ENCODE measurements at regions not wholly inside any gene's neighbourhood (a gene's known extent, or its start where the extent isn't known, plus 50 kb on each side); places are given as distances from the start of the nearest gene placed in this dataset.

DNA sequence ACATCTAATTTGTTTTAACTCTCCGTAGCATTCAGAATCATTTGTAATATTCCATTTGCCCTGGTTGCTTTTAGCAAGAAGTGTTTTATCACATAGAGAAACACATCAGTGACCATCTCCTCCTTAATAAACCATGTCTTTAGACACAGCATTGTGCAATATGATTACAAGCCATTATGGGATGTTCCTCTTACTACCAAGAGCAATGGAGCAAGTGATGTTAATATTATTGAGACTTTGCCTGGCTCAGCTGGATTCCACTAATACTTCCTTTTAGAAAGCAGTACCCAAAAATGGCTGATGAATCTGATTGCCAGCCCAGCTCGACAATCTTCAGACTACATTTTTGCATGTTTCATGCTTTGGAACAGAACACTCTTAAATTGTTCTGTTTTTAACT, 364.2 kb downstream of the OSTF1 start (continued):
- TF ChIP-seq YY1 (IDR thresholded peaks at IDR 0.05; ENCODE audit: extremely low read depth, insufficient replicate concordance, low read depth, low read length) (no peak), TCF7L2 (IDR thresholded peaks at IDR 0.05; ENCODE audit: borderline replicate concordance, extremely low read depth, insufficient read depth, insufficient read length) (no peak), JUND (IDR thresholded peaks at IDR 0.05) (no peak), CBX3 (IDR thresholded peaks at IDR 0.05; ENCODE audit: low read depth) (no peak)

DNA sequence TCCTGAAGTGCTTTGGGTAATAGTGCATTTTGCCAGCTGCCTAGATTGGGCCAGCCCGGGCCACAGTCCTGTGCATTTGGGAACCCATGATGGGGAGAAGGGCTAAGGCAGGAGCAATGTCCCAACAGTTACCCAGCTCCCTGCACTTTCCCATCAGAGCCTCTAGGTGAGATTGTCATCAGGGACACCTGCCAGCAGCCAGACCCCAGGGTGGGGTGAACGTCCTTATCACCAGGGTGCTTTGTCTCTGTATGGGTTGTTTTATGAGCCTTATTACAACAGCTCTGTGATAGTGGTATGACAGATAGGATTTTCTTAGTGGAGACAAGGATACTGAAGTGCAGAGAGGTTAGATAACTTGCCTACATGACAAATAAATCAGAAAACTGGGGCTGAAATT, 365.7 kb downstream of the OSTF1 start:
- ChIA-PET CTCF (no interaction called here), POLR2A (no interaction called here), RAD21 (ENCODE audit: low non-redundant PET in 1 of 2, low total read pairs in 2 of 2, uncharacterized antibody in 2 of 2, unreplicated experiment in 2 of 2) (no interaction called here)
- no peaks in the 10 kb centered on the region for H3K9me2 ChIP-seq (ENCODE audit: insufficient read depth)
- H3K4me3 ChIP-seq (replicated peaks in 1 of 2; ENCODE audit: low read depth in 1 of 2, low read length in 2 of 2), result no peak overlapping the region
- H3K9ac ChIP-seq (ENCODE audit: low read length), result no peak overlapping the region
- no peak for ATAC-seq
- intact Hi-C loops (cut with micrococcal nuclease), result loop anchor here (10.0 kb wide), 1 partner anchor 61 kb away; no protein-coding TSS in a partner anchor
- no peak overlapping the region for H2AFZ ChIP-seq (ENCODE audit: low read depth, low read length, poor library complexity, severe bottlenecking)
- no peaks in the 10 kb centered on the region for H4K20me1 ChIP-seq (ENCODE audit: insufficient read depth)
- no peaks in the 10 kb centered on the region for H3K4me1 ChIP-seq (ENCODE audit: control insufficient read depth in 1 of 2, insufficient read depth in 2 of 2, low read length in 2 of 2)
- TF ChIP-seq, protein P1, sequence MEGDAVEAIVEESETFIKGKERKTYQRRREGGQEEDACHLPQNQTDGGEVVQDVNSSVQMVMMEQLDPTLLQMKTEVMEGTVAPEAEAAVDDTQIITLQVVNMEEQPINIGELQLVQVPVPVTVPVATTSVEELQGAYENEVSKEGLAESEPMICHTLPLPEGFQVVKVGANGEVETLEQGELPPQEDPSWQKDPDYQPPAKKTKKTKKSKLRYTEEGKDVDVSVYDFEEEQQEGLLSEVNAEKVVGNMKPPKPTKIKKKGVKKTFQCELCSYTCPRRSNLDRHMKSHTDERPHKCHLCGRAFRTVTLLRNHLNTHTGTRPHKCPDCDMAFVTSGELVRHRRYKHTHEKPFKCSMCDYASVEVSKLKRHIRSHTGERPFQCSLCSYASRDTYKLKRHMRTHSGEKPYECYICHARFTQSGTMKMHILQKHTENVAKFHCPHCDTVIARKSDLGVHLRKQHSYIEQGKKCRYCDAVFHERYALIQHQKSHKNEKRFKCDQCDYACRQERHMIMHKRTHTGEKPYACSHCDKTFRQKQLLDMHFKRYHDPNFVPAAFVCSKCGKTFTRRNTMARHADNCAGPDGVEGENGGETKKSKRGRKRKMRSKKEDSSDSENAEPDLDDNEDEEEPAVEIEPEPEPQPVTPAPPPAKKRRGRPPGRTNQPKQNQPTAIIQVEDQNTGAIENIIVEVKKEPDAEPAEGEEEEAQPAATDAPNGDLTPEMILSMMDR (IDR thresholded peaks at IDR 0.05 in 2 of 3, conservative IDR thresholded peaks at IDR 0.05 in 1 of 3; ENCODE audit: borderline replicate concordance in 1 of 3, insufficient read depth in 1 of 3, low read depth in 2 of 3, low read length in 2 of 3), result no peak
- TF ChIP-seq SP1 (IDR thresholded peaks at IDR 0.05; ENCODE audit: low read depth) (no peak), SRF (IDR thresholded peaks at IDR 0.05; ENCODE audit: low read depth) (no peak), CBX3 (IDR thresholded peaks at IDR 0.05; ENCODE audit: low read depth) (no peak), ELF1 (IDR thresholded peaks at IDR 0.05; ENCODE audit: borderline replicate concordance, low read depth) (no peak), RAD21 (IDR thresholded peaks at IDR 0.05; ENCODE audit: low read depth) (no peak), JUND (IDR thresholded peaks at IDR 0.05) (no peak), ZFX (IDR thresholded peaks at IDR 0.05) (no peak), YY1 (IDR thresholded peaks at IDR 0.05; ENCODE audit: extremely low read depth, insufficient replicate concordance, low read depth, low read length) (no peak), EZH2phosphoT487 (IDR thresholded peaks at IDR 0.05; ENCODE audit: borderline replicate concordance) (no peak), SIN3A (IDR thresholded peaks at IDR 0.05; ENCODE audit: low read depth) (no peak), ZNF274 (IDR thresholded peaks at IDR 0.05; ENCODE audit: low read depth, low read length) (no peak), EGR1 (IDR thresholded peaks at IDR 0.05; ENCODE audit: low read depth) (no peak)
- TF ChIP-seq, protein P2, sequence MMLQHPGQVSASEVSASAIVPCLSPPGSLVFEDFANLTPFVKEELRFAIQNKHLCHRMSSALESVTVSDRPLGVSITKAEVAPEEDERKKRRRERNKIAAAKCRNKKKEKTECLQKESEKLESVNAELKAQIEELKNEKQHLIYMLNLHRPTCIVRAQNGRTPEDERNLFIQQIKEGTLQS (IDR thresholded peaks at IDR 0.05), result no peak
- TF ChIP-seq, protein P3, sequence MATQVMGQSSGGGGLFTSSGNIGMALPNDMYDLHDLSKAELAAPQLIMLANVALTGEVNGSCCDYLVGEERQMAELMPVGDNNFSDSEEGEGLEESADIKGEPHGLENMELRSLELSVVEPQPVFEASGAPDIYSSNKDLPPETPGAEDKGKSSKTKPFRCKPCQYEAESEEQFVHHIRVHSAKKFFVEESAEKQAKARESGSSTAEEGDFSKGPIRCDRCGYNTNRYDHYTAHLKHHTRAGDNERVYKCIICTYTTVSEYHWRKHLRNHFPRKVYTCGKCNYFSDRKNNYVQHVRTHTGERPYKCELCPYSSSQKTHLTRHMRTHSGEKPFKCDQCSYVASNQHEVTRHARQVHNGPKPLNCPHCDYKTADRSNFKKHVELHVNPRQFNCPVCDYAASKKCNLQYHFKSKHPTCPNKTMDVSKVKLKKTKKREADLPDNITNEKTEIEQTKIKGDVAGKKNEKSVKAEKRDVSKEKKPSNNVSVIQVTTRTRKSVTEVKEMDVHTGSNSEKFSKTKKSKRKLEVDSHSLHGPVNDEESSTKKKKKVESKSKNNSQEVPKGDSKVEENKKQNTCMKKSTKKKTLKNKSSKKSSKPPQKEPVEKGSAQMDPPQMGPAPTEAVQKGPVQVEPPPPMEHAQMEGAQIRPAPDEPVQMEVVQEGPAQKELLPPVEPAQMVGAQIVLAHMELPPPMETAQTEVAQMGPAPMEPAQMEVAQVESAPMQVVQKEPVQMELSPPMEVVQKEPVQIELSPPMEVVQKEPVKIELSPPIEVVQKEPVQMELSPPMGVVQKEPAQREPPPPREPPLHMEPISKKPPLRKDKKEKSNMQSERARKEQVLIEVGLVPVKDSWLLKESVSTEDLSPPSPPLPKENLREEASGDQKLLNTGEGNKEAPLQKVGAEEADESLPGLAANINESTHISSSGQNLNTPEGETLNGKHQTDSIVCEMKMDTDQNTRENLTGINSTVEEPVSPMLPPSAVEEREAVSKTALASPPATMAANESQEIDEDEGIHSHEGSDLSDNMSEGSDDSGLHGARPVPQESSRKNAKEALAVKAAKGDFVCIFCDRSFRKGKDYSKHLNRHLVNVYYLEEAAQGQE (IDR thresholded peaks at IDR 0.05; ENCODE audit: low read depth), result no peak
- H3K27ac ChIP-seq (ENCODE audit: low read depth, low read length), result no peak overlapping the region
- H3K4me2 ChIP-seq (ENCODE audit: low read length), result no peak overlapping the region
- BruUV-seq (replicated peaks), result no TSS peak
- peaks cover 15% of the 10 kb centered on the region; the same call in 1 of the 2 replicates for H3K27me3 ChIP-seq (ENCODE audit: insufficient read depth, low read length)
- no peaks in the 10 kb centered on the region for H3K79me2 ChIP-seq (ENCODE audit: insufficient read depth, low read length)
- H3K36me3 ChIP-seq (ENCODE audit: control insufficient read depth in 1 of 2, insufficient read depth in 2 of 2, low read length in 2 of 2), result no peaks in the 10 kb centered on the region
- no peak for DNase-seq (ENCODE audit: low read depth, low spot score)
- H3K9me3 ChIP-seq (ENCODE audit: control insufficient read depth in 1 of 2, insufficient read depth in 1 of 2, low read depth in 1 of 2, low read length in 2 of 2), result no peaks in the 10 kb centered on the region
